HEK293 (cell line): ENCODE measurements at regions not wholly inside any gene's neighbourhood (a gene's known extent, or its start where the extent isn't known, plus 50 kb on each side); places are given as distances from the start of the nearest gene placed in this dataset.

Source experiments
- CTCF ChIA-PET: fragments of 350-600 bp; formaldehyde crosslinking; extraction: SDS; loops from one replicate; lab custom pipeline; 2021; ENCODE audit warnings: antibody characterized with exemption; lab: Yijun Ruan, JAX
- POLR2A ChIA-PET: fragments of 300-600 bp; formaldehyde crosslinking; extraction: SDS; loops from one replicate; lab custom pipeline; 2020; ENCODE audit warnings: antibody characterized with exemption, inconsistent platforms; lab: Yijun Ruan, JAX
- H3K27ac ChIP-seq: fragments of 200-500 bp; sonication (Bioruptor generic); 2 replicates; pipeline ENCODE4 v1.5.1; 2014; ENCODE audit warnings: low read depth, low read length, control low read depth, inconsistent platforms; ENCODE audit errors: extremely low read depth
- H3K36me3 ChIP-seq, 2 experiments: fragments of 200-500 bp in 1 of 2; sonication (Bioruptor generic) in 1 of 2; 1 replicate in 1 of 2; 2 replicates in 1 of 2; pipeline ENCODE4 v1.5.1; 2014 to 2017; ENCODE audit warnings: inconsistent platforms in 2 of 2, low read length in 2 of 2; ENCODE audit not compliant: control insufficient read depth in 2 of 2, insufficient read depth in 1 of 2
- H3K4me1 ChIP-seq: fragments of 200-500 bp; sonication (Bioruptor generic); 2 replicates; pipeline ENCODE4 v1.5.1; 2014; ENCODE audit warnings: mild to moderate bottlenecking, low read length, inconsistent platforms; ENCODE audit not compliant: control insufficient read depth, insufficient read depth
- H3K4me3 ChIP-seq: 2 replicates; pipeline ENCODE4 v1.5.1; 2011; ENCODE audit warnings: low read depth, mild to moderate bottlenecking, control low read depth, low read length, moderate library complexity
- H3K9me3 ChIP-seq: fragments of 200-500 bp; sonication (Bioruptor generic); 2 replicates; pipeline ENCODE4 v1.5.1; 2014; ENCODE audit warnings: low read depth, low read length, inconsistent platforms; ENCODE audit not compliant: control insufficient read depth, insufficient read depth
- BCL11A ChIP-seq: fragments of 450-650 bp; formaldehyde crosslinking; IDR thresholded peaks from 2 replicates; pipeline ENCODE4 v1.5.1; 2016; ENCODE audit warnings: low read depth, missing biosample characterization, missing genetic modification characterization
- GLIS1 ChIP-seq: fragments of 450-650 bp; formaldehyde crosslinking; IDR thresholded peaks from 2 replicates; pipeline ENCODE4 v1.5.1; 2016; ENCODE audit warnings: missing biosample characterization, missing genetic modification characterization
- KLF8 ChIP-seq: fragments of 450-650 bp; formaldehyde crosslinking; IDR thresholded peaks from 2 replicates; pipeline ENCODE4 v1.5.1; 2016; ENCODE audit warnings: missing biosample characterization, missing genetic modification characterization
- SCRT1 ChIP-seq: fragments of 450-650 bp; formaldehyde crosslinking; IDR thresholded peaks from 2 replicates; pipeline ENCODE4 v1.5.1; 2016; ENCODE audit warnings: missing biosample characterization, missing genetic modification characterization, borderline replicate concordance
- TRIM28 ChIP-seq: IDR thresholded peaks from 2 replicates; pipeline ENCODE4 v1.6.1; 2011; ENCODE audit warnings: low read length, control low read depth, borderline replicate concordance
- YY1 ChIP-seq: fragments of 450-650 bp; formaldehyde crosslinking; IDR thresholded peaks from 2 replicates; pipeline ENCODE4 v1.5.1; 2018; ENCODE audit warnings: missing biosample characterization, missing genetic modification characterization
- ZBTB17 ChIP-seq: fragments of 450-650 bp; formaldehyde crosslinking; IDR thresholded peaks from 2 replicates; pipeline ENCODE4 v1.5.1; 2016; ENCODE audit warnings: missing biosample characterization, missing genetic modification characterization
- ZFP3 ChIP-seq: fragments of 450-650 bp; formaldehyde crosslinking; IDR thresholded peaks from 2 replicates; pipeline ENCODE4 v1.5.1; 2016; ENCODE audit warnings: low read depth, missing biosample characterization, missing genetic modification characterization
- ZIC2 ChIP-seq: fragments of 450-650 bp; formaldehyde crosslinking; IDR thresholded peaks from 2 replicates; pipeline ENCODE4 v1.5.1; 2016; ENCODE audit warnings: missing biosample characterization, missing genetic modification characterization
- ZNF19 ChIP-seq: fragments of 450-650 bp; formaldehyde crosslinking; IDR thresholded peaks from 2 replicates; pipeline ENCODE4; 2016; ENCODE audit warnings: missing biosample characterization, missing genetic modification characterization, low read depth
- ZNF2 ChIP-seq: fragments of 450-650 bp; formaldehyde crosslinking; IDR thresholded peaks from 2 replicates; pipeline ENCODE4 v1.5.1; 2016; ENCODE audit warnings: missing biosample characterization, missing genetic modification characterization
- ZNF24 ChIP-seq: fragments of 450-650 bp; formaldehyde crosslinking; IDR thresholded peaks from 2 replicates; pipeline ENCODE4 v1.5.1; 2016; ENCODE audit warnings: missing biosample characterization, missing genetic modification characterization
- ZNF248 ChIP-seq: fragments of 450-650 bp; formaldehyde crosslinking; IDR thresholded peaks from 2 replicates; pipeline ENCODE4 v1.5.1; 2017; ENCODE audit warnings: missing biosample characterization, missing genetic modification characterization
- ZNF274 ChIP-seq, 2 experiments: fragments of 200-500 bp in 1 of 2; fragments of 450-650 bp in 1 of 2; sonication (Bioruptor generic) in 1 of 2; formaldehyde crosslinking in 1 of 2; IDR thresholded peaks; 2 replicates each; pipeline versions ENCODE4 v1.5.1 to v1.6.1; 2014 to 2016; ENCODE audit warnings: borderline replicate concordance in 1 of 2, inconsistent platforms in 1 of 2, low read length in 1 of 2, missing biosample characterization in 1 of 2, missing genetic modification characterization in 1 of 2
- ZNF426 ChIP-seq: fragments of 450-650 bp; formaldehyde crosslinking; IDR thresholded peaks from 2 replicates; pipeline ENCODE4 v1.5.1; 2017; ENCODE audit warnings: missing biosample characterization, missing genetic modification characterization, mild to moderate bottlenecking, inconsistent platforms, moderate library complexity
- ZNF433 ChIP-seq: fragments of 450-650 bp; formaldehyde crosslinking; IDR thresholded peaks from 2 replicates; pipeline ENCODE4 v1.5.1; 2016; ENCODE audit warnings: missing biosample characterization, missing genetic modification characterization, low read depth
- ZNF529 ChIP-seq: fragments of 450-650 bp; formaldehyde crosslinking; IDR thresholded peaks from 2 replicates; pipeline ENCODE4 v1.5.1; 2017; ENCODE audit warnings: missing genetic modification characterization, missing biosample characterization; ENCODE audit not compliant: insufficient replicate concordance
- ZNF600 ChIP-seq: fragments of 450-650 bp; formaldehyde crosslinking; IDR thresholded peaks from 2 replicates; pipeline ENCODE4 v1.5.1; 2016; ENCODE audit warnings: missing biosample characterization, missing genetic modification characterization
- ZNF623 ChIP-seq: fragments of 450-650 bp; formaldehyde crosslinking; IDR thresholded peaks from 2 replicates; pipeline ENCODE4 v1.5.1; 2016; ENCODE audit warnings: missing biosample characterization, missing genetic modification characterization
- ZNF629 ChIP-seq: fragments of 450-650 bp; formaldehyde crosslinking; IDR thresholded peaks from 2 replicates; pipeline ENCODE4 v1.5.1; 2017; ENCODE audit warnings: missing biosample characterization, missing genetic modification characterization
- ZNF654 ChIP-seq: fragments of 450-650 bp; formaldehyde crosslinking; IDR thresholded peaks from 2 replicates; pipeline ENCODE4 v1.5.1; 2016; ENCODE audit warnings: low read depth, missing biosample characterization, missing genetic modification characterization
- ZNF747 ChIP-seq: fragments of 450-650 bp; formaldehyde crosslinking; IDR thresholded peaks from 2 replicates; pipeline ENCODE4 v1.5.1; 2016; ENCODE audit warnings: missing biosample characterization, missing genetic modification characterization
- ZNF843 ChIP-seq: fragments of 450-650 bp; formaldehyde crosslinking; IDR thresholded peaks from 2 replicates; pipeline ENCODE4 v1.5.1; 2016; ENCODE audit warnings: missing biosample characterization, missing genetic modification characterization
- ZSCAN23 ChIP-seq: fragments of 450-650 bp; formaldehyde crosslinking; IDR thresholded peaks from 2 replicates; pipeline ENCODE4 v1.5.1; 2016; ENCODE audit warnings: missing biosample characterization, missing genetic modification characterization
- TF ChIP-seq, protein P1 (sequence below): fragments of 450-650 bp; IDR thresholded peaks from 2 replicates; pipeline ENCODE4 v1.5.1; 2018; ENCODE audit warnings: missing biosample characterization, missing genetic modification characterization
- TF ChIP-seq, protein P2 (sequence below): fragments of 450-650 bp; formaldehyde crosslinking; IDR thresholded peaks from 2 replicates; pipeline ENCODE4; 2016; ENCODE audit warnings: missing biosample characterization, missing genetic modification characterization
- TF ChIP-seq, protein P3 (sequence below): fragments of 450-650 bp; formaldehyde crosslinking; IDR thresholded peaks from 2 replicates; pipeline ENCODE4 v1.5.1; 2017; ENCODE audit warnings: missing biosample characterization, missing genetic modification characterization
- TF ChIP-seq, protein P4 (sequence below): fragments of 450-650 bp; formaldehyde crosslinking; IDR thresholded peaks from 2 replicates; pipeline ENCODE4 v1.5.1; 2017; ENCODE audit warnings: missing biosample characterization, mild to moderate bottlenecking, missing genetic modification characterization, moderate library complexity

DNA sequence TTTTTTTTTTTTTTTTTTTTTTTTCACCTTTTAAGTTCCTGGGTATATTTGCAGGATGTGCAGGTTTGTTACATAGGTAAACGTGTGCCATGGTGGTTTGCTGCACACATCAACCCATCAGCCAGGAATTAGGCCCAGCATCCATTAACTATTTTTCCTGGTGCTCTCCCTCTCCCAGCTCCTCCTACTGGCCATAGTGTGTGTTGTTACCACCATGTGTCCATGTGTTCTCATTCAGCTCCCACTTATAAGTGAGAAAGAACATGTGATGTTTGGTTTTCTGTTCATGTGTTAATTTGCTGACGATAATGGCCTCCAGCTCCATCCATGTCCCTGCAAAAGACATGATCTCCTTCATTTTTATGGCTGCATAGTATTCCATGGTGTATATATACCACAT is 350.5 kb downstream of the MAN2A1 start:
- H3K9me3 ChIP-seq = no peaks in the 10 kb centered on the region
- ChIA-PET CTCF (interaction anchor here (0.6 kb wide), 1 partner anchor 62 kb away, joined by 5 read pairs; no protein-coding TSS in a partner anchor), POLR2A (interaction anchor here (0.7 kb wide), 1 partner anchor 136 kb away, joined by 4 read pairs; no protein-coding TSS in a partner anchor)
- H3K4me3 ChIP-seq = no peak overlapping the region
- no peak overlapping the region for H3K27ac ChIP-seq
- H3K36me3 ChIP-seq = no peaks in the 10 kb centered on the region
- TF ChIP-seq ZSCAN23 (tag by site-specific recombination) (no peak), ZNF433 (tag by site-specific recombination) (no peak), ZIC2 (tag by site-specific recombination) (no peak), GLIS1 (tag by site-specific recombination) (no peak), ZNF654 (tag by site-specific recombination) (no peak), KLF8 (tag by site-specific recombination) (no peak), ZNF843 (no peak), ZNF19 (no peak), ZNF2 (tag by site-specific recombination) (no peak)
- TF ChIP-seq, protein P1, sequence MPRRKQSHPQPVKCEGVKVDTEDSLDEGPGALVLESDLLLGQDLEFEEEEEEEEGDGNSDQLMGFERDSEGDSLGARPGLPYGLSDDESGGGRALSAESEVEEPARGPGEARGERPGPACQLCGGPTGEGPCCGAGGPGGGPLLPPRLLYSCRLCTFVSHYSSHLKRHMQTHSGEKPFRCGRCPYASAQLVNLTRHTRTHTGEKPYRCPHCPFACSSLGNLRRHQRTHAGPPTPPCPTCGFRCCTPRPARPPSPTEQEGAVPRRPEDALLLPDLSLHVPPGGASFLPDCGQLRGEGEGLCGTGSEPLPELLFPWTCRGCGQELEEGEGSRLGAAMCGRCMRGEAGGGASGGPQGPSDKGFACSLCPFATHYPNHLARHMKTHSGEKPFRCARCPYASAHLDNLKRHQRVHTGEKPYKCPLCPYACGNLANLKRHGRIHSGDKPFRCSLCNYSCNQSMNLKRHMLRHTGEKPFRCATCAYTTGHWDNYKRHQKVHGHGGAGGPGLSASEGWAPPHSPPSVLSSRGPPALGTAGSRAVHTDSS (tag by site-specific recombination) = no peak
- TF ChIP-seq, protein P2, sequence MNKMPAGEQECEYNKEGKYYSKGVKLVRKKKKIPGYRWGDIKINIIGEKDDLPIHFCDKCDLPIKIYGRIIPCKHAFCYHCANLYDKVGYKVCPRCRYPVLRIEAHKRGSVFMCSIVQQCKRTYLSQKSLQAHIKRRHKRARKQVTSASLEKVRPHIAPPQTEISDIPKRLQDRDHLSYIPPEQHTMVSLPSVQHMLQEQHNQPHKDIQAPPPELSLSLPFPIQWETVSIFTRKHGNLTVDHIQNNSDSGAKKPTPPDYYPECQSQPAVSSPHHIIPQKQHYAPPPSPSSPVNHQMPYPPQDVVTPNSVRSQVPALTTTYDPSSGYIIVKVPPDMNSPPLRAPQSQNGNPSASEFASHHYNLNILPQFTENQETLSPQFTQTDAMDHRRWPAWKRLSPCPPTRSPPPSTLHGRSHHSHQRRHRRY (tag by site-specific recombination) = no peak
- H3K4me1 ChIP-seq = no peaks in the 10 kb centered on the region

DNA sequence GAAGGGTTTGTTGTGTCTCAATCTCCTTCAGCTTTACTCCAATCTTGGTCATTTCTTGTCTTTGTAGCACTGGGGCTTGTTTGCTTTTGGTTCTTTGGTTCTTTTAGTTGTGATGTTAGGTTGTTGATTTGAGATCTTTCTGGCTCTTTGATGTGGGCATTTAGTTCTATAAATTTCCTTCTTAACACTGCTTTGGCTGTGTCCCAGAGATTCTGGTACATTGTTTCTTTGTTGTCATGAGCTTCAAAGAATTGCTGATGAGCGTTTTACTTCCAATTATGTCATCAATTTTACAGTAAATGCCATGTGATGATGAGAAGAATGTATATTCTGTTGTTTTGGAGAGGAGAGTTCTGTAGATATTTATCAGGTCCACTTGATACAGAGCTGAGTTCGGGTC is 353.3 kb downstream of the MAN2A1 start:
- TF ChIP-seq BCL11A (tag by site-specific recombination) = no peak
- no peak for TF ChIP-seq ZNF529 (tag by site-specific recombination)
- no peak for TF ChIP-seq ZNF274 (IDR thresholded peaks at IDR 0.05; ENCODE audit: low read length)
- no peak for TF ChIP-seq ZNF274 (tag by site-specific recombination; IDR thresholded peaks at IDR 0.05; ENCODE audit: borderline replicate concordance)
- TF ChIP-seq, protein P3, sequence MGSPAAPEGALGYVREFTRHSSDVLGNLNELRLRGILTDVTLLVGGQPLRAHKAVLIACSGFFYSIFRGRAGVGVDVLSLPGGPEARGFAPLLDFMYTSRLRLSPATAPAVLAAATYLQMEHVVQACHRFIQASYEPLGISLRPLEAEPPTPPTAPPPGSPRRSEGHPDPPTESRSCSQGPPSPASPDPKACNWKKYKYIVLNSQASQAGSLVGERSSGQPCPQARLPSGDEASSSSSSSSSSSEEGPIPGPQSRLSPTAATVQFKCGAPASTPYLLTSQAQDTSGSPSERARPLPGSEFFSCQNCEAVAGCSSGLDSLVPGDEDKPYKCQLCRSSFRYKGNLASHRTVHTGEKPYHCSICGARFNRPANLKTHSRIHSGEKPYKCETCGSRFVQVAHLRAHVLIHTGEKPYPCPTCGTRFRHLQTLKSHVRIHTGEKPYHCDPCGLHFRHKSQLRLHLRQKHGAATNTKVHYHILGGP (tag by site-specific recombination) = no peak
- TF ChIP-seq TRIM28 = no peak
- no peak for TF ChIP-seq ZFP3 (tag by site-specific recombination)
- TF ChIP-seq ZNF629 = no peak
- TF ChIP-seq, protein P4, sequence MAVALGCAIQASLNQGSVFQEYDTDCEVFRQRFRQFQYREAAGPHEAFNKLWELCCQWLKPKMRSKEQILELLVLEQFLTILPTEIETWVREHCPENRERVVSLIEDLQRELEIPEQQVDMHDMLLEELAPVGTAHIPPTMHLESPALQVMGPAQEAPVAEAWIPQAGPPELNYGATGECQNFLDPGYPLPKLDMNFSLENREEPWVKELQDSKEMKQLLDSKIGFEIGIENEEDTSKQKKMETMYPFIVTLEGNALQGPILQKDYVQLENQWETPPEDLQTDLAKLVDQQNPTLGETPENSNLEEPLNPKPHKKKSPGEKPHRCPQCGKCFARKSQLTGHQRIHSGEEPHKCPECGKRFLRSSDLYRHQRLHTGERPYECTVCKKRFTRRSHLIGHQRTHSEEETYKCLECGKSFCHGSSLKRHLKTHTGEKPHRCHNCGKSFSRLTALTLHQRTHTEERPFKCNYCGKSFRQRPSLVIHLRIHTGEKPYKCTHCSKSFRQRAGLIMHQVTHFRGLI (tag by site-specific recombination) = no peak
- no peak for TF ChIP-seq ZNF623 (tag by site-specific recombination)
- no peak for TF ChIP-seq ZNF600 (tag by site-specific recombination)
- TF ChIP-seq SCRT1 (tag by site-specific recombination) = no peak
- TF ChIP-seq ZNF747 (tag by site-specific recombination) = no peak
- no peak for TF ChIP-seq ZBTB17 (tag by site-specific recombination)
- no peak for TF ChIP-seq KLF8 (tag by site-specific recombination)
- TF ChIP-seq ZNF248 = no peak
- no peak for TF ChIP-seq ZNF426 (tag by site-specific recombination)
- TF ChIP-seq ZNF24 (tag by site-specific recombination) = no peak
- TF ChIP-seq YY1 (tag by site-specific recombination) = no peak

More for the DNA sequence above, 353.3 kb downstream of the MAN2A1 start:
- ChIA-PET CTCF (no interaction called here), POLR2A (no interaction called here)
- H3K4me3 ChIP-seq = no peak overlapping the region
- no peaks in the 10 kb centered on the region for H3K9me3 ChIP-seq
- no peaks in the 10 kb centered on the region for H3K36me3 ChIP-seq
- no peaks in the 10 kb centered on the region for H3K4me1 ChIP-seq
- H3K27ac ChIP-seq = no peak overlapping the region
